Endothelial cell of umbilical vein (primary cell): ENCODE measurements at regions not wholly inside any gene's neighbourhood (a gene's known extent, or its start where the extent isn't known, plus 50 kb on each side); places are given as distances from the start of the nearest gene placed in this dataset.

Experiments
- BruUV-seq: library from RNA; stranded (reverse); fragments of 400-500 nt; replicated peaks from 2 replicates; lab custom pipeline; 2021; lab: Mats Ljungman, UMichigan
- CTCF ChIA-PET: fragments of 300-600, 350-600 bp; sonication (Branson Sonifier 250); formaldehyde crosslinking; loops from one replicate; lab custom pipeline; 2021; ENCODE audit warnings: antibody characterized with exemption, inconsistent platforms; lab: Charles Lee
- POLR2A ChIA-PET: fragments of 300-600, 350-600 bp; sonication (Branson Sonifier 250); formaldehyde crosslinking; loops from one replicate; lab custom pipeline; 2021; ENCODE audit warnings: antibody characterized with exemption, inconsistent platforms; lab: Charles Lee
- DNase-seq: peaks from one replicate; pipeline ENCODE4 v3.0.0-alpha.2; 2011; ENCODE audit warnings: low read depth, low spot score
- FAIRE-seq: peaks from 2 replicates; lab custom pipeline; 2011; peaks lifted over from hg19 to GRCh38; lab: Jason Lieb, UNC
- H2AFZ ChIP-seq: 2 replicates; pipeline ENCODE4 v1.6.0; 2012; ENCODE audit warnings: low read depth, low read length, control low read depth, inconsistent platforms
- H3K27ac ChIP-seq: 2 replicates; pipeline ENCODE4 v1.5.1; 2011; ENCODE audit warnings: low read depth, mild to moderate bottlenecking, control low read depth, low read length, moderate library complexity; ENCODE audit not compliant: insufficient read depth
- H3K27me3 ChIP-seq, 2 experiments: 2 replicates each; pipeline versions ENCODE4 v1.6.0 to v1.6.1; 2011; ENCODE audit warnings: low read length in 2 of 2, mixed read lengths in 1 of 2; ENCODE audit not compliant: control insufficient read depth in 2 of 2, insufficient read depth in 2 of 2
- H3K36me3 ChIP-seq, 2 experiments: 2 replicates in 1 of 2; 3 replicates in 1 of 2; pipeline ENCODE4 v1.5.1; 2011; ENCODE audit warnings: low read length in 2 of 2, mild to moderate bottlenecking in 1 of 2, moderate library complexity in 1 of 2; ENCODE audit not compliant: control insufficient read depth in 2 of 2, insufficient read depth in 2 of 2; ENCODE audit errors: extremely low read depth in 1 of 2
- H3K4me1 ChIP-seq: 3 replicates; pipeline ENCODE4 v1.5.1; 2011; ENCODE audit warnings: mild to moderate bottlenecking, low read length; ENCODE audit not compliant: control insufficient read depth, insufficient read depth; ENCODE audit errors: extremely low read depth
- H3K4me2 ChIP-seq: 2 replicates; pipeline ENCODE4 v1.6.1; 2011; ENCODE audit warnings: low read length, control low read depth, mixed read lengths; ENCODE audit not compliant: insufficient read depth
- H3K4me3 ChIP-seq, 3 experiments: fragments of 200-600 bp in 1 of 3; sonication (generic), shearing (Covaris generic) in 1 of 3; replicated peaks in 1 of 3; 2 replicates each; pipeline ENCODE4 v1.5.1; 2011 to 2016; ENCODE audit warnings: control low read depth in 3 of 3, low read length in 3 of 3, mild to moderate bottlenecking in 2 of 3, inconsistent platforms in 1 of 3, low read depth in 1 of 3, moderate library complexity in 1 of 3; ENCODE audit not compliant: insufficient read depth in 1 of 3
- H3K79me2 ChIP-seq: 2 replicates; pipeline ENCODE4 v1.6.0; 2012; ENCODE audit warnings: low read length, inconsistent platforms; ENCODE audit not compliant: control insufficient read depth, insufficient read depth
- H3K9ac ChIP-seq: replicated peaks from 2 replicates; pipeline ENCODE3; 2011; ENCODE audit warnings: low read length, control low read depth; ENCODE audit not compliant: insufficient read depth; ENCODE audit errors: extremely low read depth
- H3K9me1 ChIP-seq: replicated peaks from 3 replicates; pipeline ENCODE4 v1.6.0; 2011; ENCODE audit warnings: mild to moderate bottlenecking, low read length; ENCODE audit not compliant: control insufficient read depth, insufficient read depth; ENCODE audit errors: extremely low read depth
- H3K9me3 ChIP-seq: replicated peaks from 2 replicates; pipeline ENCODE4 v1.5.1; 2012; ENCODE audit warnings: low read length, inconsistent platforms; ENCODE audit not compliant: control insufficient read depth, insufficient read depth
- H4K20me1 ChIP-seq: replicated peaks from 2 replicates; pipeline ENCODE3; 2011; ENCODE audit warnings: mild to moderate bottlenecking, low read length; ENCODE audit not compliant: control insufficient read depth, insufficient read depth; ENCODE audit errors: extremely low read depth
- CTCF ChIP-seq, 2 donors: IDR thresholded peaks; 1 replicate in 1 of 2; 2 replicates in 1 of 2; pipeline ENCODE4 v1.5.1; 2011; ENCODE audit warnings: low read length in 2 of 2, mild to moderate bottlenecking in 2 of 2, moderate library complexity in 2 of 2, control low read depth in 1 of 2, inconsistent platforms in 1 of 2, low read depth in 1 of 2; ENCODE audit not compliant: insufficient read depth in 1 of 2; ENCODE audit errors: extremely low read depth in 1 of 2
- EZH2 ChIP-seq: IDR thresholded peaks from 2 replicates; pipeline ENCODE4 v1.6.1; 2012; ENCODE audit warnings: borderline replicate concordance, low read depth, mild to moderate bottlenecking, moderate library complexity, low read length, inconsistent platforms; ENCODE audit not compliant: severe bottlenecking
- FOS ChIP-seq: IDR thresholded peaks from 2 replicates; pipeline ENCODE4 v1.6.1; 2011; ENCODE audit warnings: mild to moderate bottlenecking, low read length, moderate library complexity, borderline replicate concordance; ENCODE audit not compliant: insufficient read depth
- GATA2 ChIP-seq: IDR thresholded peaks from 2 replicates; pipeline ENCODE4 v1.7.0; 2011; ENCODE audit warnings: low read depth, mild to moderate bottlenecking, moderate library complexity, mixed read lengths, low read length; ENCODE audit not compliant: insufficient read length, insufficient read depth
- JUN ChIP-seq: IDR thresholded peaks from 2 replicates; pipeline ENCODE4 v1.6.1; 2011; ENCODE audit warnings: borderline replicate concordance, low read depth; ENCODE audit not compliant: insufficient read length, insufficient read depth
- MAX ChIP-seq: IDR thresholded peaks from 2 replicates; pipeline ENCODE4 v1.6.1; 2011; ENCODE audit not compliant: insufficient read depth, insufficient read length
- MYC ChIP-seq: IDR thresholded peaks from one replicate; pipeline ENCODE4 v1.6.1; 2011; ENCODE audit warnings: mild to moderate bottlenecking, low read depth, low read length
- POLR2A ChIP-seq: IDR thresholded peaks from 2 replicates; pipeline ENCODE4 v1.6.1; 2012; ENCODE audit warnings: low read depth, mild to moderate bottlenecking, control low read depth, low read length
- POLR2AphosphoS5 ChIP-seq: IDR thresholded peaks from 2 replicates; pipeline ENCODE4 v1.6.1; 2012; ENCODE audit warnings: low read depth, mild to moderate bottlenecking, control low read depth, low read length, moderate library complexity; ENCODE audit not compliant: insufficient read depth
- dilution Hi-C: fragments of 300-500 bp; cut with MboI; formaldehyde crosslinking; loops from one replicate; pipeline ENCODE4 v1.15.0; 2019; ENCODE audit warnings: low sequenced_read_pairs; ENCODE audit not compliant: extremely low pct_ligation_motif_present
- intact Hi-C: fragments of 100-400 bp; cut with micrococcal nuclease; formaldehyde crosslinking; loops from one replicate; pipeline ENCODE4 v1.10.0; 2022

- intact Hi-C loops, result no loop called here
- H3K9me1 ChIP-seq, result no peaks in the 10 kb centered on the region
- H3K9me3 ChIP-seq, result peaks cover 2% of the 10 kb centered on the region
- H3K4me2 ChIP-seq, result no peak overlapping the region
- H3K9ac ChIP-seq, result no peak overlapping the region
- ChIA-PET POLR2A (no interaction called here), CTCF (no interaction called here)
- BruUV-seq, result no TSS peak
- no peak overlapping the region for H3K27ac ChIP-seq
- DNase-seq (no peak), FAIRE-seq (no peak)
- H3K79me2 ChIP-seq, result no peaks in the 10 kb centered on the region
- H3K4me3 ChIP-seq, result no peak overlapping the region
- TF ChIP-seq MAX, result no peak
- no peak for TF ChIP-seq CTCF (IDR thresholded peaks at IDR 0.05; ENCODE audit: extremely low read depth in 1 of 2, insufficient read depth in 1 of 2, low read depth in 1 of 2, low read length in 2 of 2)
- no peak for TF ChIP-seq EZH2
- TF ChIP-seq POLR2A, result no peak
- TF ChIP-seq POLR2AphosphoS5, result no peak
- TF ChIP-seq GATA2, result no peak
- TF ChIP-seq MYC, result no peak
- TF ChIP-seq JUN, result no peak
- TF ChIP-seq FOS, result no peak
- H2AFZ ChIP-seq, result no peak overlapping the region
- dilution Hi-C loops, result no loop called here
- H3K4me1 ChIP-seq, result no peaks in the 10 kb centered on the region
- no peaks in the 10 kb centered on the region for H3K36me3 ChIP-seq
- H3K27me3 ChIP-seq, result no peaks in the 10 kb centered on the region
- no peaks in the 10 kb centered on the region for H4K20me1 ChIP-seq
Measured at GRCh38 chr19:30111021-30111855, 169.2 kb downstream of the URI1 start.
